H1 (cell line): ENCODE measurements at regions not wholly inside any gene's neighbourhood (a gene's known extent, or its start where the extent isn't known, plus 50 kb on each side); places are given as distances from the start of the nearest gene placed in this dataset.

Source experiments
- CTCF ChIA-PET: fragments of 300-600 bp; sonication (Branson Sonifier 250); formaldehyde crosslinking; loops from one replicate; lab custom pipeline; 2021; ENCODE audit not compliant: partially characterized antibody; lab: Charles Lee
- POLR2A ChIA-PET: fragments of 300-600 bp; sonication (Branson Sonifier 250); formaldehyde crosslinking; loops from one replicate; lab custom pipeline; 2021; ENCODE audit warnings: inconsistent platforms; ENCODE audit not compliant: partially characterized antibody; lab: Charles Lee
- DNase-seq, 2 experiments: peaks; one replicate each; pipeline versions ENCODE4 v3.0.0 to v3.0.0-alpha.2; 2010 to 2022; ENCODE audit warnings: low spot score in 2 of 2, low read depth in 1 of 2, mixed read lengths in 1 of 2
- FAIRE-seq: peaks from 2 replicates; lab custom pipeline; 2011; peaks lifted over from hg19 to GRCh38; lab: Jason Lieb, UNC
- H2AFZ ChIP-seq: 2 replicates; pipeline ENCODE4 v1.8.1; 2012; ENCODE audit warnings: low read length, inconsistent platforms
- H2AK5ac ChIP-seq: 2 replicates; pipeline ENCODE4 v1.6.1; 2013; ENCODE audit warnings: low read depth, low read length
- H2BK120ac ChIP-seq: replicated peaks from 2 replicates; pipeline ENCODE3; 2013; ENCODE audit warnings: low read depth, low read length, inconsistent platforms
- H2BK12ac ChIP-seq: 2 replicates; pipeline ENCODE4 v1.6.1; 2013; ENCODE audit warnings: low read depth, low read length
- H2BK15ac ChIP-seq: 2 replicates; pipeline ENCODE4 v1.6.1; 2013; ENCODE audit warnings: low read length
- H2BK20ac ChIP-seq: 2 replicates; pipeline ENCODE4 v1.6.1; 2013; ENCODE audit warnings: low read length
- H2BK5ac ChIP-seq: 2 replicates; pipeline ENCODE4 v1.6.1; 2013; ENCODE audit warnings: low read depth, low read length
- H3K14ac ChIP-seq: 2 replicates; pipeline ENCODE4 v1.6.1; 2013; ENCODE audit warnings: inconsistent platforms; ENCODE audit not compliant: insufficient read length
- H3K18ac ChIP-seq: 2 replicates; pipeline ENCODE4 v1.6.1; 2013; ENCODE audit warnings: low read length; ENCODE audit errors: extremely low read depth
- H3K23ac ChIP-seq: 2 replicates; pipeline ENCODE4 v1.6.1; 2013; ENCODE audit warnings: inconsistent platforms; ENCODE audit not compliant: insufficient read length
- H3K23me2 ChIP-seq: 2 replicates; pipeline ENCODE4 v1.6.1; 2013; ENCODE audit warnings: low read depth, low read length
- H3K27ac ChIP-seq: 2 replicates; pipeline ENCODE4 v1.6.1; 2011; ENCODE audit warnings: low read depth, low read length, inconsistent platforms
- H3K27me3 ChIP-seq, 4 experiments: replicated peaks in 1 of 4; 1 replicate in 1 of 4; 2 replicates in 3 of 4; pipeline versions ENCODE4 v1.6.1 to v1.8.1; 2011 to 2013; ENCODE audit warnings: low read length in 3 of 4, mild to moderate bottlenecking in 3 of 4, inconsistent platforms in 2 of 4, mixed read lengths in 2 of 4, moderate library complexity in 1 of 4; ENCODE audit not compliant: control insufficient read depth in 3 of 4, insufficient read depth in 3 of 4; ENCODE audit errors: extremely low read depth in 1 of 4
- H3K36me3 ChIP-seq, 4 experiments: 2 replicates each; pipeline versions ENCODE4 v1.6.1 to v1.8.1; 2011 to 2013; ENCODE audit warnings: mild to moderate bottlenecking in 4 of 4, low read length in 3 of 4, moderate library complexity in 2 of 4, control low read depth in 1 of 4, inconsistent platforms in 1 of 4; ENCODE audit not compliant: insufficient read depth in 4 of 4, control insufficient read depth in 2 of 4
- H3K4ac ChIP-seq: replicated peaks from 2 replicates; pipeline ENCODE3; 2013; ENCODE audit warnings: low read length, low read depth, mixed read lengths, inconsistent platforms; ENCODE audit not compliant: insufficient read length
- H3K4me1 ChIP-seq, 4 experiments: replicated peaks in 1 of 4; 1 replicate in 1 of 4; 2 replicates in 3 of 4; pipeline versions ENCODE4 v1.6.1 to v1.8.1; 2011 to 2013; ENCODE audit warnings: low read length in 3 of 4, inconsistent platforms in 2 of 4, mixed read lengths in 1 of 4; ENCODE audit not compliant: insufficient read depth in 4 of 4, control insufficient read depth in 3 of 4
- H3K4me2 ChIP-seq, 2 experiments: 2 replicates each; pipeline versions ENCODE4 v1.6.1 to v1.8.1; 2011 to 2013; ENCODE audit warnings: low read depth in 2 of 2, low read length in 2 of 2, control low read depth in 1 of 2, inconsistent platforms in 1 of 2, mild to moderate bottlenecking in 1 of 2; ENCODE audit not compliant: insufficient read depth in 1 of 2
- H3K4me3 ChIP-seq, 4 experiments: fragments of 200-600, 300-600 bp in 1 of 4; sonication (generic), shearing (Covaris generic), sonication (Bioruptor Twin) in 1 of 4; 2 replicates each; pipeline versions ENCODE4 v1.5.1 to v1.8.1; 2011 to 2016; ENCODE audit warnings: low read length in 4 of 4, low read depth in 3 of 4, control low read depth in 2 of 4, inconsistent platforms in 2 of 4, mild to moderate bottlenecking in 2 of 4, mixed read lengths in 1 of 4, moderate library complexity in 1 of 4; ENCODE audit not compliant: insufficient read depth in 2 of 4; ENCODE audit errors: extremely low read depth in 1 of 4
- H3K56ac ChIP-seq: replicated peaks from 2 replicates; pipeline ENCODE3; 2013; ENCODE audit warnings: low read depth, mild to moderate bottlenecking, mixed read lengths, low read length, inconsistent platforms; ENCODE audit not compliant: insufficient read length
- H3K79me1 ChIP-seq: 2 replicates; pipeline ENCODE4 v1.6.1; 2013; ENCODE audit warnings: low read depth, low read length, control low read depth
- H3K79me2 ChIP-seq, 2 experiments: 2 replicates each; pipeline versions ENCODE4 v1.6.1 to v1.8.1; 2012 to 2013; ENCODE audit warnings: low read length in 2 of 2, mild to moderate bottlenecking in 2 of 2, inconsistent platforms in 1 of 2; ENCODE audit not compliant: insufficient read depth in 2 of 2, control insufficient read depth in 1 of 2
- H3K9ac ChIP-seq, 4 experiments: replicated peaks in 1 of 4; 1 replicate in 1 of 4; 2 replicates in 3 of 4; pipeline versions ENCODE4 v1.6.1 to v1.8.1; 2011 to 2013; ENCODE audit warnings: low read depth in 3 of 4, low read length in 3 of 4, control low read depth in 2 of 4, mild to moderate bottlenecking in 2 of 4, moderate library complexity in 2 of 4, inconsistent platforms in 1 of 4; ENCODE audit errors: extremely low read depth in 1 of 4
- H3K9me3 ChIP-seq, 2 experiments: 2 replicates each; pipeline versions ENCODE4 v1.6.1 to v1.8.1; 2012 to 2013; ENCODE audit warnings: mild to moderate bottlenecking in 2 of 2, moderate library complexity in 2 of 2, control low read depth in 1 of 2, inconsistent platforms in 1 of 2, low read depth in 1 of 2, low read length in 1 of 2, mixed read lengths in 1 of 2; ENCODE audit not compliant: insufficient read depth in 2 of 2
- H4K20me1 ChIP-seq, 2 experiments: replicated peaks in 1 of 2; 2 replicates each; pipeline versions ENCODE3 to v1.8.1; 2011 to 2013; ENCODE audit warnings: inconsistent platforms in 2 of 2, low read length in 2 of 2, mild to moderate bottlenecking in 1 of 2; ENCODE audit not compliant: insufficient read depth in 2 of 2, control insufficient read depth in 1 of 2
- H4K5ac ChIP-seq: 2 replicates; pipeline ENCODE4 v1.6.1; 2013; ENCODE audit warnings: low read length, low read depth, mixed read lengths, inconsistent platforms; ENCODE audit not compliant: insufficient read length
- H4K8ac ChIP-seq: 2 replicates; pipeline ENCODE4 v1.8.0; 2013; ENCODE audit warnings: mild to moderate bottlenecking, moderate library complexity, low read length, inconsistent platforms; ENCODE audit not compliant: insufficient read depth; ENCODE audit errors: extremely low read depth
- H4K91ac ChIP-seq: replicated peaks from 2 replicates; pipeline ENCODE3; 2013; ENCODE audit warnings: low read length, mixed read lengths, inconsistent platforms; ENCODE audit not compliant: insufficient read length
- ASH2L ChIP-seq: fragments of 200-600, 300-600 bp; sonication (generic); IDR thresholded peaks from one replicate; pipeline ENCODE4 v1.7.1; 2017; ENCODE audit warnings: low read length
- BRCA1 ChIP-seq: IDR thresholded peaks from 2 replicates; pipeline ENCODE4 v1.6.1; 2012; ENCODE audit warnings: low read depth, low read length, improper control_type of control experiment
- KDM5A ChIP-seq: fragments of 200-600 bp; IDR thresholded peaks from 2 replicates; pipeline ENCODE4 v1.7.1; 2012; ENCODE audit warnings: mild to moderate bottlenecking, low read length, inconsistent platforms, mixed read lengths
- RAD21 ChIP-seq, 2 experiments: IDR thresholded peaks in 1 of 2; conservative IDR thresholded peaks in 1 of 2; 2 replicates each; pipeline ENCODE4 v1.6.1; 2011; ENCODE audit warnings: low read depth in 2 of 2, low read length in 2 of 2, improper control_type of control experiment in 1 of 2, inconsistent platforms in 1 of 2, mild to moderate bottlenecking in 1 of 2, moderate library complexity in 1 of 2
- SIN3A ChIP-seq, 2 experiments: IDR thresholded peaks in 1 of 2; conservative IDR thresholded peaks in 1 of 2; 2 replicates each; pipeline ENCODE4 v1.6.1; 2011 to 2012; ENCODE audit warnings: low read length in 2 of 2, improper control_type of control experiment in 1 of 2, low read depth in 1 of 2, mild to moderate bottlenecking in 1 of 2
- SIX5 ChIP-seq: IDR thresholded peaks from 2 replicates; pipeline ENCODE4 v1.6.1; 2011; ENCODE audit warnings: mild to moderate bottlenecking, low read depth, low read length
- ZNF274 ChIP-seq: IDR thresholded peaks from 2 replicates; pipeline ENCODE4 v1.7.0; 2012; ENCODE audit warnings: low read length, borderline replicate concordance; ENCODE audit errors: extremely low read depth
- WGBS, 2 experiments: shearing (Covaris generic) in 1 of 2; methylation state at CpG; one replicate each; pipeline versions ENCODE4 v1.1.6 to v1.1.7; 2013 to 2015; ENCODE audit warnings: low lambda C conversion rate in 2 of 2, mixed read lengths in 2 of 2, inconsistent platforms in 1 of 2, low coverage in 1 of 2, missing lambda C conversion rate in 1 of 2; ENCODE audit not compliant: insufficient replicate concordance in 2 of 2, insufficient coverage in 1 of 2, insufficient read length in 1 of 2; ENCODE audit errors: extremely low coverage in 1 of 2, missing lambda C conversion rate in 1 of 2; 5-methylcytosine and 5-hydroxymethylcytosine counted together
- TF ChIP-seq, protein P1 (sequence below), 3 experiments: IDR thresholded peaks; 1 replicate in 2 of 3; 2 replicates in 1 of 3; pipeline versions ENCODE4 v1.5.1 to v1.6.1; 2011; ENCODE audit warnings: low read length in 3 of 3, mild to moderate bottlenecking in 3 of 3, inconsistent platforms in 2 of 3, low read depth in 1 of 3, moderate library complexity in 1 of 3; ENCODE audit not compliant: insufficient read depth in 1 of 3; ENCODE audit errors: control extremely low read depth in 1 of 3

DNA sequence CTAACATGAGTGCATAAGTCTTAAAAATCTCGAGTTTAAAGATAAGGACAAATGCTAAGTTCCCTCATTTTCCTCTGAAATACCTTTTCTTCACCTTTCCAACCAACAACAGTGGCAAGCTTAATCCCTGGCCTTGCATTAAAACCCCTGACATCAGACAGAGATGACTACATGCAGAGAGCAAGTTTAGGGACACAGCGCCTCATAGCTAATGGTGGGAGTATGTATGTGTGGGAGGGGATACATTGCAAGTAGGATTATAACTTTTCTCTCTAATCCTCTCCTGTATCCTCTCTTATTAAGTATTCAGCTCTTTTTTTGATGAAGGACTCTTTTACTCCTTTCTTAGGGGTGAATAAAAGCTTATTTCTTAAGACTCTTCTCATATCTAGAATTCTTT, 547.1 kb downstream of the CCER1 start:
- ChIA-PET POLR2A (no interaction called here), CTCF (interaction anchor here (0.5 to 2.2 kb wide), 7 partner anchors 8 to 863 kb away, joined by 3 to 6 read pairs (median 4); no protein-coding TSS in a partner anchor)
- Histone ChIP-seq H2BK20ac (no peak overlapping the region), H3K4me3 (no peak overlapping the region), H4K5ac (no peak overlapping the region), H3K23me2 (no peaks in the 10 kb centered on the region), H3K79me1 (no peaks in the 10 kb centered on the region), H3K27ac (no peak overlapping the region), H3K18ac (no peak overlapping the region), H3K79me2 (no peaks in the 10 kb centered on the region), H3K9ac (no peak overlapping the region), H2BK5ac (no peak overlapping the region), H3K4me2 (no peak overlapping the region), H3K4ac (no peak overlapping the region), H2AK5ac (no peak overlapping the region), H2BK12ac (no peak overlapping the region), H3K14ac (no peak overlapping the region), H3K9me3 (peaks cover 0 to 7% of the 10 kb centered on the region in 2 experiments; a peak in 1 of 4 replicates), H2AFZ (no peak overlapping the region), H3K27me3 (no peaks in the 10 kb centered on the region), H4K20me1 (no peaks in the 10 kb centered on the region), H3K23ac (no peak overlapping the region), H2BK15ac (no peak overlapping the region), H3K4me1 (no peaks in the 10 kb centered on the region), H4K8ac (no peak overlapping the region), H3K36me3 (no peaks in the 10 kb centered on the region), H2BK120ac (no peak overlapping the region), H4K91ac (no peak overlapping the region), H3K56ac (no peak overlapping the region)
- FAIRE-seq (no peak), DNase-seq (no peak)
- WGBS, 2 experiments, result 73% methylated on average over 2 of the region's 2 CpGs; no CpG with 5 or more reads in 1 of the 2 experiments
- TF ChIP-seq, protein P1, sequence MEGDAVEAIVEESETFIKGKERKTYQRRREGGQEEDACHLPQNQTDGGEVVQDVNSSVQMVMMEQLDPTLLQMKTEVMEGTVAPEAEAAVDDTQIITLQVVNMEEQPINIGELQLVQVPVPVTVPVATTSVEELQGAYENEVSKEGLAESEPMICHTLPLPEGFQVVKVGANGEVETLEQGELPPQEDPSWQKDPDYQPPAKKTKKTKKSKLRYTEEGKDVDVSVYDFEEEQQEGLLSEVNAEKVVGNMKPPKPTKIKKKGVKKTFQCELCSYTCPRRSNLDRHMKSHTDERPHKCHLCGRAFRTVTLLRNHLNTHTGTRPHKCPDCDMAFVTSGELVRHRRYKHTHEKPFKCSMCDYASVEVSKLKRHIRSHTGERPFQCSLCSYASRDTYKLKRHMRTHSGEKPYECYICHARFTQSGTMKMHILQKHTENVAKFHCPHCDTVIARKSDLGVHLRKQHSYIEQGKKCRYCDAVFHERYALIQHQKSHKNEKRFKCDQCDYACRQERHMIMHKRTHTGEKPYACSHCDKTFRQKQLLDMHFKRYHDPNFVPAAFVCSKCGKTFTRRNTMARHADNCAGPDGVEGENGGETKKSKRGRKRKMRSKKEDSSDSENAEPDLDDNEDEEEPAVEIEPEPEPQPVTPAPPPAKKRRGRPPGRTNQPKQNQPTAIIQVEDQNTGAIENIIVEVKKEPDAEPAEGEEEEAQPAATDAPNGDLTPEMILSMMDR (IDR thresholded peaks at IDR 0.05; ENCODE audit: control extremely low read depth in 1 of 3, insufficient read depth in 1 of 3, low read depth in 1 of 3, low read length in 3 of 3), result peak in 1 of 3 experiments; percentile 39; a peak in 2 of 4 replicates
- TF ChIP-seq ASH2L, result no peak
- peak; percentile 57 to 59 for TF ChIP-seq RAD21 (IDR thresholded peaks at IDR 0.05 in 1 of 2, conservative IDR thresholded peaks at IDR 0.05 in 1 of 2; ENCODE audit: low read depth in 2 of 2, low read length in 2 of 2)
- TF ChIP-seq SIN3A (conservative IDR thresholded peaks at IDR 0.05 in 1 of 2, IDR thresholded peaks at IDR 0.05 in 1 of 2; ENCODE audit: low read depth in 1 of 2, low read length in 2 of 2), result no peak
- TF ChIP-seq KDM5A, result no peak
- TF ChIP-seq ZNF274, result no peak
- no peak for TF ChIP-seq SIX5
- TF ChIP-seq BRCA1, result no peak
